HEK293 (cell line): ENCODE measurements at regions not wholly inside any gene's neighbourhood (a gene's known extent, or its start where the extent isn't known, plus 50 kb on each side); places are given as distances from the start of the nearest gene placed in this dataset.

Experiments
- CTCF ChIA-PET: fragments of 350-600 bp; formaldehyde crosslinking; extraction: SDS; loops from one replicate; lab custom pipeline; 2021; ENCODE audit warnings: antibody characterized with exemption; lab: Yijun Ruan, JAX
- POLR2A ChIA-PET: fragments of 300-600 bp; formaldehyde crosslinking; extraction: SDS; loops from one replicate; lab custom pipeline; 2020; ENCODE audit warnings: antibody characterized with exemption, inconsistent platforms; lab: Yijun Ruan, JAX
- H3K27ac ChIP-seq: fragments of 200-500 bp; sonication (Bioruptor generic); 2 replicates; pipeline ENCODE4 v1.5.1; 2014; ENCODE audit warnings: low read depth, low read length, control low read depth, inconsistent platforms; ENCODE audit errors: extremely low read depth
- H3K36me3 ChIP-seq, 2 experiments: fragments of 200-500 bp in 1 of 2; sonication (Bioruptor generic) in 1 of 2; 1 replicate in 1 of 2; 2 replicates in 1 of 2; pipeline ENCODE4 v1.5.1; 2014 to 2017; ENCODE audit warnings: inconsistent platforms in 2 of 2, low read length in 2 of 2; ENCODE audit not compliant: control insufficient read depth in 2 of 2, insufficient read depth in 1 of 2
- H3K4me1 ChIP-seq: fragments of 200-500 bp; sonication (Bioruptor generic); 2 replicates; pipeline ENCODE4 v1.5.1; 2014; ENCODE audit warnings: mild to moderate bottlenecking, low read length, inconsistent platforms; ENCODE audit not compliant: control insufficient read depth, insufficient read depth
- H3K4me3 ChIP-seq: 2 replicates; pipeline ENCODE4 v1.5.1; 2011; ENCODE audit warnings: low read depth, mild to moderate bottlenecking, control low read depth, low read length, moderate library complexity
- H3K9me3 ChIP-seq: fragments of 200-500 bp; sonication (Bioruptor generic); 2 replicates; pipeline ENCODE4 v1.5.1; 2014; ENCODE audit warnings: low read depth, low read length, inconsistent platforms; ENCODE audit not compliant: control insufficient read depth, insufficient read depth
- KLF10 ChIP-seq: fragments of 450-650 bp; IDR thresholded peaks from 2 replicates; pipeline ENCODE4 v1.5.1; 2018; ENCODE audit warnings: missing biosample characterization, mild to moderate bottlenecking, missing genetic modification characterization
- RBAK ChIP-seq: fragments of 450-650 bp; formaldehyde crosslinking; IDR thresholded peaks from 2 replicates; pipeline ENCODE4 v1.5.1; 2016; ENCODE audit warnings: missing biosample characterization, missing genetic modification characterization
- SETDB1 ChIP-seq: IDR thresholded peaks from one replicate; pipeline ENCODE4 v1.6.1; 2017; ENCODE audit warnings: mild to moderate bottlenecking, low read length, moderate library complexity, mixed read lengths; ENCODE audit not compliant: insufficient read length
- TRIM28 ChIP-seq: IDR thresholded peaks from 2 replicates; pipeline ENCODE4 v1.6.1; 2011; ENCODE audit warnings: low read length, control low read depth, borderline replicate concordance
- ZBTB10 ChIP-seq: fragments of 450-650 bp; formaldehyde crosslinking; IDR thresholded peaks from 2 replicates; pipeline ENCODE4 v1.5.1; 2016; ENCODE audit warnings: missing biosample characterization, missing genetic modification characterization
- ZBTB26 ChIP-seq: fragments of 450-650 bp; formaldehyde crosslinking; optimal IDR thresholded peaks from 2 replicates; pipeline ENCODE3; 2016; ENCODE audit warnings: missing biosample characterization, mild to moderate bottlenecking, missing genetic modification characterization
- ZNF175 ChIP-seq: fragments of 450-650 bp; formaldehyde crosslinking; IDR thresholded peaks from 2 replicates; pipeline ENCODE4 v1.5.1; 2016; ENCODE audit warnings: missing biosample characterization, missing genetic modification characterization
- ZNF26 ChIP-seq: fragments of 450-650 bp; formaldehyde crosslinking; IDR thresholded peaks from 2 replicates; pipeline ENCODE4 v1.5.1; 2016; ENCODE audit warnings: missing biosample characterization, missing genetic modification characterization
- ZNF354C ChIP-seq: fragments of 450-650 bp; formaldehyde crosslinking; IDR thresholded peaks from 2 replicates; pipeline ENCODE4 v1.5.1; 2016; ENCODE audit warnings: missing biosample characterization, missing genetic modification characterization, low read depth, borderline replicate concordance
- ZNF391 ChIP-seq: fragments of 450-650 bp; formaldehyde crosslinking; IDR thresholded peaks from 2 replicates; pipeline ENCODE4 v1.5.1; 2016; ENCODE audit warnings: low read depth, missing biosample characterization, missing genetic modification characterization, borderline replicate concordance
- ZNF423 ChIP-seq: fragments of 450-650 bp; formaldehyde crosslinking; IDR thresholded peaks from 2 replicates; pipeline ENCODE4 v1.5.1; 2016; ENCODE audit warnings: missing biosample characterization, missing genetic modification characterization
- ZNF449 ChIP-seq: fragments of 450-650 bp; formaldehyde crosslinking; IDR thresholded peaks from 2 replicates; pipeline ENCODE4 v1.5.1; 2017; ENCODE audit warnings: missing biosample characterization, mild to moderate bottlenecking, missing genetic modification characterization, moderate library complexity
- ZNF513 ChIP-seq: fragments of 450-650 bp; IDR thresholded peaks from 2 replicates; pipeline ENCODE4 v1.5.1; 2018; ENCODE audit warnings: missing biosample characterization, missing genetic modification characterization
- ZNF548 ChIP-seq: fragments of 450-650 bp; formaldehyde crosslinking; IDR thresholded peaks from 2 replicates; pipeline ENCODE4 v1.5.1; 2016; ENCODE audit warnings: missing biosample characterization, missing genetic modification characterization
- ZNF561 ChIP-seq: fragments of 450-650 bp; IDR thresholded peaks from 2 replicates; pipeline ENCODE4 v1.5.1; 2018; ENCODE audit warnings: missing biosample characterization, missing genetic modification characterization, borderline replicate concordance
- ZNF580 ChIP-seq: fragments of 450-650 bp; formaldehyde crosslinking; IDR thresholded peaks from 2 replicates; pipeline ENCODE4 v1.5.1; 2016; ENCODE audit warnings: missing biosample characterization, missing genetic modification characterization
- ZNF654 ChIP-seq: fragments of 450-650 bp; formaldehyde crosslinking; IDR thresholded peaks from 2 replicates; pipeline ENCODE4 v1.5.1; 2016; ENCODE audit warnings: low read depth, missing biosample characterization, missing genetic modification characterization
- ZNF692 ChIP-seq: fragments of 450-650 bp; formaldehyde crosslinking; IDR thresholded peaks from 2 replicates; pipeline ENCODE4 v1.5.1; 2016; ENCODE audit warnings: missing biosample characterization, missing genetic modification characterization
- ZNF768 ChIP-seq: fragments of 450-650 bp; formaldehyde crosslinking; IDR thresholded peaks from 2 replicates; pipeline ENCODE4 v1.5.1; 2018; ENCODE audit warnings: missing biosample characterization, mild to moderate bottlenecking, missing genetic modification characterization
- ZSCAN5A ChIP-seq: fragments of 450-650 bp; formaldehyde crosslinking; IDR thresholded peaks from 2 replicates; pipeline ENCODE4 v1.5.1; 2016; ENCODE audit warnings: missing biosample characterization, missing genetic modification characterization

- H3K4me3 ChIP-seq: no peak overlapping the region
- TF ChIP-seq ZNF561 (tag by site-specific recombination) (no peak), ZBTB26 (tag by site-specific recombination) (no peak), ZNF449 (tag by site-specific recombination) (no peak), ZNF580 (tag by site-specific recombination) (no peak), ZNF391 (tag by site-specific recombination) (no peak), SETDB1 (no peak), ZNF513 (tag by site-specific recombination) (no peak), ZNF692 (tag by site-specific recombination) (no peak), KLF10 (tag by site-specific recombination) (no peak), ZSCAN5A (tag by site-specific recombination) (no peak), RBAK (no peak), ZNF423 (tag by site-specific recombination) (no peak), ZNF654 (tag by site-specific recombination) (no peak)
- TF ChIP-seq, all 188 proteins: peak for 0
- ChIA-PET POLR2A (no interaction called here), CTCF (no interaction called here)
- no peak overlapping the region for H3K27ac ChIP-seq
- no peaks in the 10 kb centered on the region for H3K36me3 ChIP-seq
- no peaks in the 10 kb centered on the region for H3K4me1 ChIP-seq
- H3K9me3 ChIP-seq: no peaks in the 10 kb centered on the region; the same call in 1 of the 2 replicates
Measured at GRCh38 chrX:79511799-79512198, 144.7 kb upstream of the ITM2A start.

- no peak overlapping the region for H3K27ac ChIP-seq
- CTCF ChIA-PET: no interaction called here
- H3K4me1 ChIP-seq: no peaks in the 10 kb centered on the region
- no peaks in the 10 kb centered on the region; a peak in 1 of 3 replicates for H3K36me3 ChIP-seq
- peaks cover 3% of the 10 kb centered on the region for H3K9me3 ChIP-seq
- H3K4me3 ChIP-seq: no peak overlapping the region
- POLR2A ChIA-PET: no interaction called here
- TF ChIP-seq ZNF580 (tag by site-specific recombination) (no peak), ZNF26 (tag by site-specific recombination) (no peak), ZBTB10 (tag by site-specific recombination) (no peak), ZNF175 (tag by site-specific recombination) (no peak), ZNF768 (tag by site-specific recombination) (no peak), SETDB1 (no peak), TRIM28 (no peak), ZNF354C (tag by site-specific recombination) (no peak), ZNF548 (tag by site-specific recombination) (no peak)
Measured at GRCh38 chrX:79506001-79506400, 138.9 kb upstream of the ITM2A start.
